CD4-positive, alpha-beta T cell treated with Interferon alpha-2 for 1 hour (primary cell): ENCODE measurements at regions not wholly inside any gene's neighbourhood (a gene's known extent, or its start where the extent isn't known, plus 50 kb on each side); places are given as distances from the start of the nearest gene placed in this dataset.
A peak's percentile ranks its signal among the peaks of the same experiment; 100 is the strongest.

ENCODE experiments used
- DNase-seq, 2 donors: peaks; one replicate each; pipeline ENCODE4 v3.0.0-alpha.2; 2020 to 2022

GRCh38 chr10:43863859-43864591 lies 215.3 kb upstream of the ZNF32 start:
- no peak for DNase-seq

- DNase-seq: no peak
Observed at GRCh38 chr10:43863270-43863669, 214.6 kb upstream of the ZNF32 start.

- DNase-seq: no peak
Observed at GRCh38 chr10:43862756-43863155, 214.1 kb upstream of the ZNF32 start.

GRCh38 chr10:43861966-43862751 lies 213.5 kb upstream of the ZNF32 start:
- DNase-seq: no peak

GRCh38 chr10:43859016-43859525 lies 210.4 kb upstream of the ZNF32 start:
- DNase-seq: no peak

- no peak for DNase-seq
Observed at GRCh38 chr10:43857931-43858315, 209.2 kb upstream of the ZNF32 start.

- DNase-seq: no peak
Observed at GRCh38 chr10:43857206-43857930, 208.7 kb upstream of the ZNF32 start.

- DNase-seq: no peak
Observed at GRCh38 chr10:43856299-43856698, 207.6 kb upstream of the ZNF32 start.

- DNase-seq: no peak
Observed at GRCh38 chr10:43855667-43856210, 207.1 kb upstream of the ZNF32 start.

- no peak for DNase-seq
Observed at GRCh38 chr10:43854007-43854406, 205.3 kb upstream of the ZNF32 start.

GRCh38 chr10:43853369-43853768 lies 204.7 kb upstream of the ZNF32 start:
- no peak for DNase-seq

GRCh38 chr10:43852644-43853214 lies 204.0 kb upstream of the ZNF32 start:
- DNase-seq: no peak

- no peak for DNase-seq
Observed at GRCh38 chr10:43852149-43852548, 203.5 kb upstream of the ZNF32 start.

- DNase-seq: no peak
Observed at GRCh38 chr10:43851030-43851429, 202.3 kb upstream of the ZNF32 start.

- no peak for DNase-seq
Observed at GRCh38 chr10:43849551-43849950, 200.9 kb upstream of the ZNF32 start.

- no peak for DNase-seq
Observed at GRCh38 chr10:43846968-43847367, 198.3 kb upstream of the ZNF32 start.

GRCh38 chr10:43846187-43846680 lies 197.6 kb upstream of the ZNF32 start:
- peak in 1 of 2 donors; percentile 48 for DNase-seq

- no peak for DNase-seq
Observed at GRCh38 chr10:43845121-43845520, 196.4 kb upstream of the ZNF32 start.

GRCh38 chr10:43844221-43844620 lies 195.5 kb upstream of the ZNF32 start:
- no peak for DNase-seq

GRCh38 chr10:43843321-43844101 lies 194.8 kb upstream of the ZNF32 start:
- DNase-seq: no peak

GRCh38 chr10:43842496-43842895 lies 193.8 kb upstream of the ZNF32 start:
- no peak for DNase-seq

GRCh38 chr10:43842072-43842471 lies 193.4 kb upstream of the ZNF32 start:
- no peak for DNase-seq
